ENCODE measurements at regions not wholly inside any gene's neighbourhood (a gene's known extent, or its start where the extent isn't known, plus 50 kb on each side); places are given as distances from the start of the nearest gene placed in this dataset.

- TF ChIP-seq CTCF (IDR thresholded peaks at IDR 0.05; ENCODE audit: insufficient read depth, low read length, poor library complexity, severe bottlenecking) = no peak
- Histone ChIP-seq H3K27me3 (ENCODE audit: control insufficient read depth, insufficient read depth, low read length) (no peaks in the 10 kb centered on the region), H3K36me3 (ENCODE audit: control insufficient read depth, insufficient read depth, low read length) (no peaks in the 10 kb centered on the region), H3K4me3 (ENCODE audit: low read depth, low read length) (no peak overlapping the region)
- no peak for DNase-seq (ENCODE audit: low read depth)
Measured at GRCh38 chr6:50637267-50637666, 76.1 kb upstream of the TFAP2D start.

GRCh38 chr6:50649086-50649485 is 64.2 kb upstream of the TFAP2D start:
- no peaks in the 10 kb centered on the region for H3K36me3 ChIP-seq (ENCODE audit: control insufficient read depth, insufficient read depth, low read length)
- H3K4me3 ChIP-seq (ENCODE audit: low read depth, low read length) = no peak overlapping the region
- TF ChIP-seq CTCF (IDR thresholded peaks at IDR 0.05; ENCODE audit: insufficient read depth, low read length, poor library complexity, severe bottlenecking) = no peak
- DNase-seq (ENCODE audit: low read depth) = no peak
- no peaks in the 10 kb centered on the region for H3K27me3 ChIP-seq (ENCODE audit: control insufficient read depth, insufficient read depth, low read length)

- no peaks in the 10 kb centered on the region for H3K36me3 ChIP-seq (ENCODE audit: control insufficient read depth, insufficient read depth, low read length)
- no peak for TF ChIP-seq CTCF (IDR thresholded peaks at IDR 0.05; ENCODE audit: insufficient read depth, low read length, poor library complexity, severe bottlenecking)
- DNase-seq (ENCODE audit: low read depth) = no peak
Measured at GRCh38 chr6:50653253-50653652, 60.1 kb upstream of the TFAP2D start.

GRCh38 chr6:50654155-50654554 is 59.2 kb upstream of the TFAP2D start:
- no peak for DNase-seq (ENCODE audit: low read depth)
- Histone ChIP-seq H3K27me3 (ENCODE audit: control insufficient read depth, insufficient read depth, low read length) (no peaks in the 10 kb centered on the region), H3K4me3 (ENCODE audit: low read depth, low read length) (no peak overlapping the region), H3K36me3 (ENCODE audit: control insufficient read depth, insufficient read depth, low read length) (no peaks in the 10 kb centered on the region)
- TF ChIP-seq CTCF (IDR thresholded peaks at IDR 0.05; ENCODE audit: insufficient read depth, low read length, poor library complexity, severe bottlenecking) = no peak

More at GRCh38 chr6:50653253-50653652, 60.1 kb upstream of the TFAP2D start:
- H3K27me3 ChIP-seq (ENCODE audit: control insufficient read depth, insufficient read depth, low read length) = no peaks in the 10 kb centered on the region
- no peak overlapping the region for H3K4me3 ChIP-seq (ENCODE audit: low read depth, low read length)

GRCh38 chr6:50655848-50656453 is 57.4 kb upstream of the TFAP2D start:
- no peaks in the 10 kb centered on the region for H3K36me3 ChIP-seq (ENCODE audit: control insufficient read depth, insufficient read depth, low read length)
- peak; percentile 63 for TF ChIP-seq CTCF (IDR thresholded peaks at IDR 0.05; ENCODE audit: insufficient read depth, low read length, poor library complexity, severe bottlenecking)
- no peak overlapping the region for H3K4me3 ChIP-seq (ENCODE audit: low read depth, low read length)
- H3K27me3 ChIP-seq (ENCODE audit: control insufficient read depth, insufficient read depth, low read length) = no peaks in the 10 kb centered on the region
- no peak for DNase-seq (ENCODE audit: low read depth)

- no peak for TF ChIP-seq CTCF (IDR thresholded peaks at IDR 0.05; ENCODE audit: insufficient read depth, low read length, poor library complexity, severe bottlenecking)
- DNase-seq (ENCODE audit: low read depth) = no peak
- H3K36me3 ChIP-seq (ENCODE audit: control insufficient read depth, insufficient read depth, low read length) = no peaks in the 10 kb centered on the region
Measured at GRCh38 chr6:50657513-50657912, 55.8 kb upstream of the TFAP2D start.

More at GRCh38 chr6:50657513-50657912, 55.8 kb upstream of the TFAP2D start:
- Histone ChIP-seq H3K27me3 (ENCODE audit: control insufficient read depth, insufficient read depth, low read length) (no peaks in the 10 kb centered on the region), H3K4me3 (ENCODE audit: low read depth, low read length) (no peak overlapping the region)

All from kidney epithelial cell (primary cell).